Tibial artery (tissue), 4 donors: ENCODE measurements at regions not wholly inside any gene's neighbourhood (a gene's known extent, or its start where the extent isn't known, plus 50 kb on each side); places are given as distances from the start of the nearest gene placed in this dataset.

Experiments used
- DNase-seq, 2 donors: peaks; one replicate each; pipeline ENCODE4 v3.0.0-alpha.2; 2019
- H3K27ac ChIP-seq, 2 donors: fragments of 200-600 bp; sonication (generic) in 1 of 2; 1 replicate in 1 of 2; 2 replicates in 1 of 2; pipeline ENCODE4 v1.5.1; 2018 to 2019; ENCODE audit warnings: mild to moderate bottlenecking in 1 of 2
- H3K27me3 ChIP-seq, 2 donors: fragments of 200-600 bp; sonication (generic) in 1 of 2; one replicate each; pipeline versions ENCODE4 v1.5.1 to v1.6.0; 2016 to 2019
- H3K36me3 ChIP-seq, 3 donors: fragments of 200-600 bp; sonication (generic) in 2 of 3; one replicate each; pipeline ENCODE4 v1.5.1; 2016 to 2019; ENCODE audit warnings: mild to moderate bottlenecking in 2 of 3
- H3K4me1 ChIP-seq, 4 donors: fragments of 200-600 bp; sonication (generic) in 2 of 4; 1 replicate in 3 of 4; 2 replicates in 1 of 4; pipeline ENCODE4 v1.5.1; 2016 to 2019
- H3K4me3 ChIP-seq, 2 donors: fragments of 200-600 bp; sonication (generic) in 1 of 2; 1 replicate in 1 of 2; 2 replicates in 1 of 2; pipeline ENCODE4 v1.5.1; 2018 to 2019; ENCODE audit warnings: mild to moderate bottlenecking in 2 of 2
- H3K9me3 ChIP-seq, 3 donors: fragments of 200-600 bp; sonication (generic) in 1 of 3; one replicate each; pipeline ENCODE4 v1.5.1; 2016 to 2019
- CTCF ChIP-seq, 2 experiments: fragments of 200-600 bp in 1 of 2; fragments of 450-650 bp in 1 of 2; IDR thresholded peaks; one replicate each; pipeline ENCODE4 v1.5.1; 2017 to 2019; ENCODE audit warnings: antibody characterized with exemption in 2 of 2, mild to moderate bottlenecking in 1 of 2, moderate library complexity in 1 of 2
- intact Hi-C: fragments of 100-400 bp; cut with DNase I; formaldehyde crosslinking; loops from one replicate; pipeline ENCODE4 v1.15.0; 2023; ENCODE audit warnings: low total_unique reads

DNA sequence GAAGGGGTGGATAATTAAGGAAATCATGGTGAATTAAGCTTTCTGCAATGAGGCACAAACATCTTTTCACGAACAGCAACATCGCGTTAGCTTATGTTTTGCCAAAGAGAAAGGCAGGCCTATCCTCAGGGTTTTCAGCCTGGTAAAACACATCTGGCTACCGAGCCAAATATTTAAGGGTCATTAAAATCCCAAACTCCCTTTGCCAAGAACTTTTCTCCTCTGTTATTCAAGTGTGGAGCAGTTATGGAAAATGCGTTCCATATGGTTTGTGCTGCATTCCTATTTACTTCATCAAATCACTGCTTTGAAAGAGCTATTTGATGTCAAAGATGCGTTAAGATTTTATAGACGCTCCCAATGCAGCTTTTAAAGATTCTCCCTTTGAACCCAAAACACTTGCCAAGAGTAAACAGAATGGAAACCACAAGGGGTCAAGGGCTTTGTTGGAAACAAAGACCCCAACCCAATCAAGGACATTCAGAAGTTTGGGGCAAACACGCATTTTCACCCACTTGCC lies 308.3 kb upstream of the CDH5 start:
- no peak for DNase-seq
- Histone ChIP-seq H3K4me1 (no peaks in the 10 kb centered on the region), H3K36me3 (no peaks in the 10 kb centered on the region), H3K27me3 (no peaks in the 10 kb centered on the region), H3K9me3 (no peaks in the 10 kb centered on the region), H3K27ac (no peak overlapping the region), H3K4me3 (no peak overlapping the region)
- intact Hi-C loops, result no loop called here
- no peak for TF ChIP-seq CTCF (IDR thresholded peaks at IDR 0.05)

- intact Hi-C loops, result no loop called here
- DNase-seq, result peak in 1 of 2 donors; percentile 51
- no peak overlapping the region for H3K4me3 ChIP-seq
- no peaks in the 10 kb centered on the region for H3K9me3 ChIP-seq
- no peaks in the 10 kb centered on the region for H3K27me3 ChIP-seq
- no peak overlapping the region for H3K27ac ChIP-seq
- TF ChIP-seq CTCF (IDR thresholded peaks at IDR 0.05), result no peak
- no peaks in the 10 kb centered on the region for H3K4me1 ChIP-seq
- H3K36me3 ChIP-seq, result no peaks in the 10 kb centered on the region
Measured at GRCh38 chr16:66057057-66057456, 309.4 kb upstream of the CDH5 start.

DNA sequence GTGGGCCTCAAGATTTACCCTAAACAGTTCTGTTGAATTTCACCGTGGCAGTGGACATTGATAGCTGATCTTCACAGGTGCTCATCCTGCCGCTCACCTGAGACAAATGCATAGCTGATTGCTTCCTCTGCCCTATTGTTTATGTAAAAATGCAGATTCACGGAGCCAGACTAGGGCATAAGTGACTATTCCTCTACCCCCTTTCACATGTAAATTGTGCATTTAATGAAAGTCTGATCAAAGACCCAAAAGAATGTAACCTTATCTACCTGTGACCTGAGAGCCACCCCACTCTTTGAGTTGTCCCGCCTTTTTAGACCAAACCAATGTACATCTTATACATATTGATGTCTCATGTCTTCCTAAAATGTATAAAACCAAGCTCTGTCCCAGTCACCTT lies 312.4 kb upstream of the CDH5 start:
- H3K9me3 ChIP-seq, result no peaks in the 10 kb centered on the region
- no peak overlapping the region for H3K4me3 ChIP-seq
- intact Hi-C loops, result no loop called here
- H3K27me3 ChIP-seq, result no peaks in the 10 kb centered on the region
- H3K27ac ChIP-seq, result no peak overlapping the region
- H3K36me3 ChIP-seq, result no peaks in the 10 kb centered on the region
- H3K4me1 ChIP-seq, result no peaks in the 10 kb centered on the region
- no peak for DNase-seq
- TF ChIP-seq CTCF (IDR thresholded peaks at IDR 0.05), result no peak

- Histone ChIP-seq H3K4me1 (no peaks in the 10 kb centered on the region), H3K9me3 (no peaks in the 10 kb centered on the region), H3K27me3 (no peaks in the 10 kb centered on the region), H3K4me3 (no peak overlapping the region), H3K27ac (no peak overlapping the region), H3K36me3 (no peaks in the 10 kb centered on the region)
- no peak for DNase-seq
- TF ChIP-seq CTCF (IDR thresholded peaks at IDR 0.05), result no peak
- intact Hi-C loops, result no loop called here
Measured at GRCh38 chr16:66052745-66053144, 313.7 kb upstream of the CDH5 start.

DNA sequence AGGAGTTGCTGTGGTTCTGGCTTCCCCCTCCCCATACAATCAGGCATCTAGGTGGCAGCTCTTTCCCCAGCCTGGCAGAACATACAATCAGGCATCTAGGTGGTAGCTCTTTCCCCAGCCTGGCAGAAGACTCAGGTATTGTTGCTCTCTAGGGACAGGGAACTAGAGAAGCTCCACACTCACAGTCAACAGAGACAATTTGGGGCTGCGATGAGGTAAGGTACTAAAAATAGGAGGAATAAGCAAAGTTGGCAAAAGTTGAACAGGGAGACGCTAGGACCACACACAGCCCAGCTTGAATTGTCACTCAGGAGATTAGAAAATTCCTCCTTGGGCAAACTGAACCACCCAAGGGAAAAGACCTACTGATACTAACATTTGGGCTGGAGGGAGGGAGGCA lies 315.5 kb upstream of the CDH5 start:
- H3K36me3 ChIP-seq, result no peaks in the 10 kb centered on the region
- H3K27ac ChIP-seq, result no peak overlapping the region
- DNase-seq, result no peak
- H3K4me1 ChIP-seq, result no peaks in the 10 kb centered on the region
- TF ChIP-seq CTCF (IDR thresholded peaks at IDR 0.05), result no peak
- intact Hi-C loops, result no loop called here
- no peaks in the 10 kb centered on the region for H3K9me3 ChIP-seq
- no peak overlapping the region for H3K4me3 ChIP-seq
- no peaks in the 10 kb centered on the region for H3K27me3 ChIP-seq

- Histone ChIP-seq H3K27me3 (no peaks in the 10 kb centered on the region), H3K4me1 (no peaks in the 10 kb centered on the region), H3K36me3 (no peaks in the 10 kb centered on the region), H3K27ac (no peak overlapping the region), H3K9me3 (no peaks in the 10 kb centered on the region), H3K4me3 (no peak overlapping the region)
- TF ChIP-seq CTCF (IDR thresholded peaks at IDR 0.05), result no peak
- intact Hi-C loops, result no loop called here
- no peak for DNase-seq
Measured at GRCh38 chr16:66049865-66050264, 316.6 kb upstream of the CDH5 start.
